ENCODE measurements at regions not wholly inside any gene's neighbourhood (a gene's known extent, or its start where the extent isn't known, plus 50 kb on each side); places are given as distances from the start of the nearest gene placed in this dataset.

DNA sequence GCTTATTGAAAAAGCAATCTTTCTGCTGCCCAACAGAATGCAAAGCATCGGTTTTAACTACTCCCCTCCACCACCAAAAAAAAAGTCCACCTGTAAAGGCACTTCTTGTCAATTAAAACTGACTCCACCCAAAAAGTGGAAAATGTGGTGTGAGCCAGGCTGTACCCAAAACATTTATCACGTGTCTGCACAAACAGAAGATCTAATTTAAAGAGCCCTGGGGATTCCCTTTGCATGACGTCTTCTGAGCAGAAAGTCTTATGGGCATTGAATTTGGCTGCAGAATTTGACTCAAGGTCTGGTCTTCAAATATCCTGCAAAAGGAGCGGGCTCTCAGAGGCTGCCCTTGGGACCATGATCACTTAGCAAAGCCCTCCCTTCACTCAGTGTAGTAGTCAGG is 358.3 kb upstream of the KLHL29 start:
- DNase-seq (no peak), ATAC-seq (ENCODE audit: low read depth) (no peak)
- intact Hi-C loops (cut with micrococcal nuclease), result no loop called here
- no peak overlapping the region for H3K23ac ChIP-seq (ENCODE audit: low read depth, low read length)
- no TSS peak for BruUV-seq (replicated peaks)
- H3K4me3 ChIP-seq (ENCODE audit: insufficient read depth, low read depth, low read length), result no peak overlapping the region
- H2BK20ac ChIP-seq (ENCODE audit: low read depth, low read length), result no peak overlapping the region
- H3K56ac ChIP-seq (ENCODE audit: extremely low read depth, insufficient read depth, low read length), result no peak overlapping the region
- H2AK5ac ChIP-seq (ENCODE audit: low read depth, low read length), result no peak overlapping the region
- in situ Hi-C loops (cut with MboI; ENCODE audit: low sequenced_read_pairs), result no loop called here
- no peak overlapping the region for H2BK5ac ChIP-seq (ENCODE audit: low read depth, low read length, poor library complexity, severe bottlenecking)
- no peak overlapping the region for H2AK9ac ChIP-seq (replicated peaks; ENCODE audit: low read depth, low read length, poor library complexity)
- H3K9me3 ChIP-seq (ENCODE audit: control insufficient read depth, insufficient read depth, low read length), result peaks cover 21% of the 10 kb centered on the region; the same call in 1 of the 2 replicates
- H2AFZ ChIP-seq (replicated peaks; ENCODE audit: low read length, poor library complexity), result no peak overlapping the region
- no peaks in the 10 kb centered on the region for H3K27me3 ChIP-seq (ENCODE audit: control insufficient read depth, insufficient read depth, low read length)
- H3K18ac ChIP-seq (ENCODE audit: low read depth, low read length), result no peak overlapping the region
- 56% methylated on average over 2 of the region's 4 CpGs; no CpG with 5 or more reads in 1 of the 2 experiments for WGBS, 2 experiments (ENCODE audit: extremely low coverage in 2 of 2, insufficient read length in 1 of 2)
- H4K20me1 ChIP-seq (ENCODE audit: insufficient read depth, low read length), result no peaks in the 10 kb centered on the region
- H3K36me3 ChIP-seq (ENCODE audit: control insufficient read depth, insufficient read depth, low read length), result no peaks in the 10 kb centered on the region
- H4K5ac ChIP-seq (ENCODE audit: low read depth, low read length), result no peak overlapping the region
- dilution Hi-C loops (cut with HindIII; ENCODE audit: low sequenced_read_pairs, unreplicated experiment), result no loop called here
- no peak overlapping the region for H3K14ac ChIP-seq (replicated peaks; ENCODE audit: low read depth, low read length)
- H3K27ac ChIP-seq (ENCODE audit: insufficient read depth, low read length), result no peak overlapping the region
- no peaks in the 10 kb centered on the region for H3K79me1 ChIP-seq (ENCODE audit: low read depth in 1 of 2, low read length in 2 of 2)
- no peak overlapping the region for H3K4me2 ChIP-seq (ENCODE audit: low read depth, low read length)
- H3K4me1 ChIP-seq (ENCODE audit: control insufficient read depth, insufficient read depth, low read length), result no peaks in the 10 kb centered on the region
- no peak overlapping the region for H3K4ac ChIP-seq (ENCODE audit: low read depth, low read length)
- H4K91ac ChIP-seq (ENCODE audit: insufficient read depth, low read depth, low read length), result no peak overlapping the region
- no peak overlapping the region for H2BK120ac ChIP-seq (ENCODE audit: low read depth, low read length)
- H2BK15ac ChIP-seq (ENCODE audit: low read depth, low read length), result no peak overlapping the region
- H3K9me1 ChIP-seq (ENCODE audit: insufficient read depth, low read length), result no peaks in the 10 kb centered on the region
- POLR2A ChIA-PET (ENCODE audit: unreplicated experiment), result no interaction called here
- H4K8ac ChIP-seq (ENCODE audit: low read depth in 2 of 2, low read length in 2 of 2), result no peak overlapping the region
- H3K9ac ChIP-seq (ENCODE audit: low read depth, low read length), result no peak overlapping the region
- CTCF ChIA-PET, result no interaction called here
- TF ChIP-seq FOS (IDR thresholded peaks at IDR 0.05; ENCODE audit: low read depth, low read length) (no peak), CHD1 (IDR thresholded peaks at IDR 0.05; ENCODE audit: low read depth, low read length) (no peak), MAZ (IDR thresholded peaks at IDR 0.05; ENCODE audit: borderline replicate concordance, low read depth, low read length) (no peak), CEBPB (IDR thresholded peaks at IDR 0.05; ENCODE audit: low read depth, low read length) (no peak), RCOR1 (IDR thresholded peaks at IDR 0.05; ENCODE audit: insufficient replicate concordance, low read length) (no peak), MAFK (IDR thresholded peaks at IDR 0.05; ENCODE audit: low read depth, low read length) (no peak), RAD21 (IDR thresholded peaks at IDR 0.05; ENCODE audit: low read length) (no peak), SMC3 (IDR thresholded peaks at IDR 0.05; ENCODE audit: low read depth, low read length) (no peak), POLR2A (IDR thresholded peaks at IDR 0.05; ENCODE audit: low read depth, low read length) (no peak), BHLHE40 (IDR thresholded peaks at IDR 0.05; ENCODE audit: low read depth, low read length) (no peak)
- TF ChIP-seq, protein P1, sequence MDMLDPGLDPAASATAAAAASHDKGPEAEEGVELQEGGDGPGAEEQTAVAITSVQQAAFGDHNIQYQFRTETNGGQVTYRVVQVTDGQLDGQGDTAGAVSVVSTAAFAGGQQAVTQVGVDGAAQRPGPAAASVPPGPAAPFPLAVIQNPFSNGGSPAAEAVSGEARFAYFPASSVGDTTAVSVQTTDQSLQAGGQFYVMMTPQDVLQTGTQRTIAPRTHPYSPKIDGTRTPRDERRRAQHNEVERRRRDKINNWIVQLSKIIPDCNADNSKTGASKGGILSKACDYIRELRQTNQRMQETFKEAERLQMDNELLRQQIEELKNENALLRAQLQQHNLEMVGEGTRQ (IDR thresholded peaks at IDR 0.05; ENCODE audit: low read depth, low read length), result no peak
- TF ChIP-seq, protein P2, sequence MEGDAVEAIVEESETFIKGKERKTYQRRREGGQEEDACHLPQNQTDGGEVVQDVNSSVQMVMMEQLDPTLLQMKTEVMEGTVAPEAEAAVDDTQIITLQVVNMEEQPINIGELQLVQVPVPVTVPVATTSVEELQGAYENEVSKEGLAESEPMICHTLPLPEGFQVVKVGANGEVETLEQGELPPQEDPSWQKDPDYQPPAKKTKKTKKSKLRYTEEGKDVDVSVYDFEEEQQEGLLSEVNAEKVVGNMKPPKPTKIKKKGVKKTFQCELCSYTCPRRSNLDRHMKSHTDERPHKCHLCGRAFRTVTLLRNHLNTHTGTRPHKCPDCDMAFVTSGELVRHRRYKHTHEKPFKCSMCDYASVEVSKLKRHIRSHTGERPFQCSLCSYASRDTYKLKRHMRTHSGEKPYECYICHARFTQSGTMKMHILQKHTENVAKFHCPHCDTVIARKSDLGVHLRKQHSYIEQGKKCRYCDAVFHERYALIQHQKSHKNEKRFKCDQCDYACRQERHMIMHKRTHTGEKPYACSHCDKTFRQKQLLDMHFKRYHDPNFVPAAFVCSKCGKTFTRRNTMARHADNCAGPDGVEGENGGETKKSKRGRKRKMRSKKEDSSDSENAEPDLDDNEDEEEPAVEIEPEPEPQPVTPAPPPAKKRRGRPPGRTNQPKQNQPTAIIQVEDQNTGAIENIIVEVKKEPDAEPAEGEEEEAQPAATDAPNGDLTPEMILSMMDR (conservative IDR thresholded peaks at IDR 0.05; ENCODE audit: low read depth, low read length), result no peak
- TF ChIP-seq, protein P3, sequence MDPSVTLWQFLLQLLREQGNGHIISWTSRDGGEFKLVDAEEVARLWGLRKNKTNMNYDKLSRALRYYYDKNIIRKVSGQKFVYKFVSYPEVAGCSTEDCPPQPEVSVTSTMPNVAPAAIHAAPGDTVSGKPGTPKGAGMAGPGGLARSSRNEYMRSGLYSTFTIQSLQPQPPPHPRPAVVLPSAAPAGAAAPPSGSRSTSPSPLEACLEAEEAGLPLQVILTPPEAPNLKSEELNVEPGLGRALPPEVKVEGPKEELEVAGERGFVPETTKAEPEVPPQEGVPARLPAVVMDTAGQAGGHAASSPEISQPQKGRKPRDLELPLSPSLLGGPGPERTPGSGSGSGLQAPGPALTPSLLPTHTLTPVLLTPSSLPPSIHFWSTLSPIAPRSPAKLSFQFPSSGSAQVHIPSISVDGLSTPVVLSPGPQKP (IDR thresholded peaks at IDR 0.05; ENCODE audit: borderline replicate concordance, low read depth, low read length), result no peak

Data from IMR-90 (cell line).